ENCODE measurements at regions not wholly inside any gene's neighbourhood (a gene's known extent, or its start where the extent isn't known, plus 50 kb on each side); places are given as distances from the start of the nearest gene placed in this dataset.

DNA sequence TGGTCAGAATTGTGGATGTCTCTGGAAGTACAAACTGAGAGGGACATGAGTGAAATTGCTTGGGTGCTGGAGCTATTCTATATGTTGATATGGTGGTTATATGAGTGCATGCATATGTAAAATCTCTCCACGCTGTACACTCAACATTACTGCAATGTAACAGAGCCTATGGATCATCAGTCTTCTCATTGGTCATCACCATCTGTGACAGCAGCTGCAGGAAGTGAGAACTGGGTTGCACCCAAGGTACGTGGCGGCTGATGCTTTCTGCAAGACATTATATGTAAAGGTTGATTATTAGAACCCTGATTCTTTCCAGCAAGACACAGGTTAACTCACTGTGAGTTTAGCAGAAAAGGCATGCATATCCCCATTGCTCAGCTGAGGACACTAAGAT, 387.1 kb downstream of the OMA1 start:
- H3K9ac ChIP-seq (ENCODE audit: insufficient read depth, low read length), result no peak overlapping the region
- H3K27ac ChIP-seq (ENCODE audit: insufficient read depth, low read length), result no peak overlapping the region
- DNase-seq (ENCODE audit: low read depth in 2 of 2), result no peak
- no peaks in the 10 kb centered on the region for H4K20me1 ChIP-seq (ENCODE audit: control insufficient read depth, extremely low read depth, insufficient read depth, low read length)
- TF ChIP-seq, protein P1, sequence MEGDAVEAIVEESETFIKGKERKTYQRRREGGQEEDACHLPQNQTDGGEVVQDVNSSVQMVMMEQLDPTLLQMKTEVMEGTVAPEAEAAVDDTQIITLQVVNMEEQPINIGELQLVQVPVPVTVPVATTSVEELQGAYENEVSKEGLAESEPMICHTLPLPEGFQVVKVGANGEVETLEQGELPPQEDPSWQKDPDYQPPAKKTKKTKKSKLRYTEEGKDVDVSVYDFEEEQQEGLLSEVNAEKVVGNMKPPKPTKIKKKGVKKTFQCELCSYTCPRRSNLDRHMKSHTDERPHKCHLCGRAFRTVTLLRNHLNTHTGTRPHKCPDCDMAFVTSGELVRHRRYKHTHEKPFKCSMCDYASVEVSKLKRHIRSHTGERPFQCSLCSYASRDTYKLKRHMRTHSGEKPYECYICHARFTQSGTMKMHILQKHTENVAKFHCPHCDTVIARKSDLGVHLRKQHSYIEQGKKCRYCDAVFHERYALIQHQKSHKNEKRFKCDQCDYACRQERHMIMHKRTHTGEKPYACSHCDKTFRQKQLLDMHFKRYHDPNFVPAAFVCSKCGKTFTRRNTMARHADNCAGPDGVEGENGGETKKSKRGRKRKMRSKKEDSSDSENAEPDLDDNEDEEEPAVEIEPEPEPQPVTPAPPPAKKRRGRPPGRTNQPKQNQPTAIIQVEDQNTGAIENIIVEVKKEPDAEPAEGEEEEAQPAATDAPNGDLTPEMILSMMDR (conservative IDR thresholded peaks at IDR 0.05 in 1 of 2, IDR thresholded peaks at IDR 0.05 in 1 of 2; ENCODE audit: low read depth in 1 of 2, low read length in 2 of 2), result no peak
- no peak for TF ChIP-seq EZH2 (IDR thresholded peaks at IDR 0.05; ENCODE audit: low read length, missing control alignments)
- no peaks in the 10 kb centered on the region for H3K27me3 ChIP-seq (ENCODE audit: control insufficient read depth, insufficient read depth, low read length)
- no peaks in the 10 kb centered on the region for H3K9me3 ChIP-seq (ENCODE audit: control insufficient read depth, insufficient read depth, low read depth, low read length)
- H2AFZ ChIP-seq (ENCODE audit: low read length), result no peak overlapping the region
- H3K4me1 ChIP-seq (ENCODE audit: control insufficient read depth, extremely low read depth, insufficient read depth, low read length), result no peaks in the 10 kb centered on the region
- H3K36me3 ChIP-seq (ENCODE audit: control insufficient read depth, insufficient read depth, low read length), result no peaks in the 10 kb centered on the region
- H3K4me3 ChIP-seq (replicated peaks in 1 of 4; ENCODE audit: control extremely low read depth in 1 of 4, insufficient read depth in 1 of 4, low read depth in 3 of 4, low read length in 4 of 4), result no peak overlapping the region
- no peaks in the 10 kb centered on the region for H3K79me2 ChIP-seq (ENCODE audit: control insufficient read depth, insufficient read depth, low read length)
- no peak overlapping the region for H3K4me2 ChIP-seq (ENCODE audit: extremely low read depth, insufficient read depth, low read length)

DNA sequence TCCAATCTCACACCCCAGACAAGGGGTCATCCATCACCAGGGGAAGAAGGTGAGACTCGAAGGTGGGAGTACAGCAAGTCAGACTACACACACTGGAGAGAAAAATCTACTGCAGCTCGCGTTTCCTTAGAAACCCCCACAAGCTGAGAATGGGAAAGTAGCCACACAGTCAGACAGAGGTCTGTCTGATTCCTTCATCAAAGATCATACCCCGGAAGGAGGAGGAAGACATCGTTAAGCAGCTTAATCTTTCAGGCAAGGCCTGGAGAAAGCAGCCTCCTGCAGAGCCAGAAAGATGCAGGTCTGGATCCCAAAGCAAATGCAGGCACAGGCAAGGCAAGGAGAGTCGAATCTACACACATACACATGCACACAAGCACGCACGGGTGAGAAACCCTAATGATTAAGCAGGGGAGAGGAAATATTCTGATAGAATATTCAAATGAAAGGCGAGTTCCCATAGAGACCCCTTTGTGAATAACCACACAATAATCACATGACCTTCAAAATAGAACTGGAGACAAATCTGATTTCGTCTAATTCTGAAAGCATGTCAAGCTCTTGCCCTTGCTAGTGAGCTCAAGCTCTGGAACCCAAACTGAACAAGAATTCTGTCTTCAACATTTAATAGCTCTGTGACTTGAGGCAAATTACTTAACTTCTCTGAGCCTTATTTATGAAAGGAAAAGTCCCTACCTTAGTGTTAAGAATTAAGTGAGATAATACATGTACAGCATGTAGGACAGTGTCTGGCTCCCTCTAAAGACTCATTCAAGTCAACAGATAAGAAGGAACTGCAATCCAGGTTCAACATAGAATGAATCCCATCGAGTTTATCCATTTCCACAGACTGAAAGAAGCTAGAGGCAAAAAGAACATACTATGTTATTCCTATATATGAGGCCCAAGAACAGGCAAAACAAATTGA, 387.8 kb downstream of the OMA1 start:
- DNase-seq (ENCODE audit: low read depth in 2 of 2), result no peak
- no peak overlapping the region for H3K4me2 ChIP-seq (ENCODE audit: extremely low read depth, insufficient read depth, low read length)
- H3K79me2 ChIP-seq (ENCODE audit: control insufficient read depth, insufficient read depth, low read length), result no peaks in the 10 kb centered on the region
- H4K20me1 ChIP-seq (ENCODE audit: control insufficient read depth, extremely low read depth, insufficient read depth, low read length), result no peaks in the 10 kb centered on the region
- H3K9me3 ChIP-seq (ENCODE audit: control insufficient read depth, insufficient read depth, low read depth, low read length), result no peaks in the 10 kb centered on the region
- no peaks in the 10 kb centered on the region for H3K27me3 ChIP-seq (ENCODE audit: control insufficient read depth, insufficient read depth, low read length)
- H3K9ac ChIP-seq (ENCODE audit: insufficient read depth, low read length), result no peak overlapping the region
- no peak overlapping the region for H3K27ac ChIP-seq (ENCODE audit: insufficient read depth, low read length)
- no peak overlapping the region for H2AFZ ChIP-seq (ENCODE audit: low read length)
- H3K36me3 ChIP-seq (ENCODE audit: control insufficient read depth, insufficient read depth, low read length), result no peaks in the 10 kb centered on the region
- H3K4me3 ChIP-seq (replicated peaks in 1 of 4; ENCODE audit: control extremely low read depth in 1 of 4, insufficient read depth in 1 of 4, low read depth in 3 of 4, low read length in 4 of 4), result no peak overlapping the region
- H3K4me1 ChIP-seq (ENCODE audit: control insufficient read depth, extremely low read depth, insufficient read depth, low read length), result no peaks in the 10 kb centered on the region
- no peak for TF ChIP-seq EZH2 (IDR thresholded peaks at IDR 0.05; ENCODE audit: low read length, missing control alignments)
- TF ChIP-seq, protein P1 (conservative IDR thresholded peaks at IDR 0.05 in 1 of 2, IDR thresholded peaks at IDR 0.05 in 1 of 2; ENCODE audit: low read depth in 1 of 2, low read length in 2 of 2), result no peak

DNA sequence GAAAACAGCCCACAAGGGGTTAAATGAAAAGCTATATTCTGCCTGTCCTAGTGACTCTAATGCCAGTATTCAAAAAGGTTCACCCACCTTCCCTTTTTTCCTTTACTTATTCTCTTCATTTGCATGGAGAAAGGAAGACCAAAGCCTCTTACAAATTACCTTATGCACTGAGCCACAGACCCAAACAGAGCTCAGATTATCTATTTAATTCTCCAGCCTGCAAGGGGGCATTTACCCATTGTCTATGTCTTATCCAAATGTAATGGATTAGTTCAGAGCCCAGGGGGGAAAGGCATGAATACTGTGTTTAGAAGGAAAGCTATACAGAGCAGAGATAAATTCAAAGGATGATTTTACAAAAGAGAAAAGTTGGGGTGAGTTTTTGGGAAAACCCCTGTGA, 388.5 kb downstream of the OMA1 start:
- H3K4me3 ChIP-seq (replicated peaks in 1 of 4; ENCODE audit: control extremely low read depth in 1 of 4, insufficient read depth in 1 of 4, low read depth in 3 of 4, low read length in 4 of 4), result no peak overlapping the region
- H3K27me3 ChIP-seq (ENCODE audit: control insufficient read depth, insufficient read depth, low read length), result no peaks in the 10 kb centered on the region
- no peaks in the 10 kb centered on the region for H3K79me2 ChIP-seq (ENCODE audit: control insufficient read depth, insufficient read depth, low read length)
- no peak overlapping the region for H2AFZ ChIP-seq (ENCODE audit: low read length)
- no peaks in the 10 kb centered on the region for H4K20me1 ChIP-seq (ENCODE audit: control insufficient read depth, extremely low read depth, insufficient read depth, low read length)
- no peaks in the 10 kb centered on the region for H3K9me3 ChIP-seq (ENCODE audit: control insufficient read depth, insufficient read depth, low read depth, low read length)
- no peak for TF ChIP-seq EZH2 (IDR thresholded peaks at IDR 0.05; ENCODE audit: low read length, missing control alignments)
- TF ChIP-seq, protein P1 (conservative IDR thresholded peaks at IDR 0.05 in 1 of 2, IDR thresholded peaks at IDR 0.05 in 1 of 2; ENCODE audit: low read depth in 1 of 2, low read length in 2 of 2), result no peak
- no peak for DNase-seq (ENCODE audit: low read depth in 2 of 2)
- H3K4me1 ChIP-seq (ENCODE audit: control insufficient read depth, extremely low read depth, insufficient read depth, low read length), result no peaks in the 10 kb centered on the region
- H3K9ac ChIP-seq (ENCODE audit: insufficient read depth, low read length), result no peak overlapping the region
- no peak overlapping the region for H3K27ac ChIP-seq (ENCODE audit: insufficient read depth, low read length)
- no peak overlapping the region for H3K4me2 ChIP-seq (ENCODE audit: extremely low read depth, insufficient read depth, low read length)
- no peaks in the 10 kb centered on the region for H3K36me3 ChIP-seq (ENCODE audit: control insufficient read depth, insufficient read depth, low read length)
